ENCODE measurements at regions not wholly inside any gene's neighbourhood (a gene's known extent, or its start where the extent isn't known, plus 50 kb on each side); places are given as distances from the start of the nearest gene placed in this dataset.

- Histone ChIP-seq H3K36me3 (ENCODE audit: insufficient read depth, low read length) (no peaks in the 10 kb centered on the region), H3K9me3 (ENCODE audit: low read length) (no peaks in the 10 kb centered on the region), H3K4me3 (ENCODE audit: low read length) (no peak overlapping the region), H3K4me1 (ENCODE audit: insufficient read depth, low read length) (no peaks in the 10 kb centered on the region), H3K27ac (ENCODE audit: low read depth, low read length) (no peak overlapping the region), H3K27me3 (ENCODE audit: insufficient read depth, low read length, poor library complexity, severe bottlenecking) (no peaks in the 10 kb centered on the region)
- H3K9me3 Mint-ChIP-seq: peaks cover 0 to 2% (median 0%) of the 10 kb centered on the region in 5 donors
- no peak overlapping the region for H3K27ac Mint-ChIP-seq
- no peaks in the 10 kb centered on the region for H3K4me1 Mint-ChIP-seq
- ChIA-PET POLR2A (no interaction called here), CTCF (no interaction called here)
- DNase-seq: no peak
- H3K27me3 Mint-ChIP-seq: peaks cover 5 to 22% of the 10 kb centered on the region in 2 donors
- no peak overlapping the region for H3K4me3 Mint-ChIP-seq
- no peaks in the 10 kb centered on the region for H3K36me3 Mint-ChIP-seq
These were observed 76.7 kb downstream of the NKX2-1 start for GRCh38 chr14:36443374-36443773.

- Histone ChIP-seq H3K27ac (ENCODE audit: low read depth, low read length) (no peak overlapping the region), H3K4me3 (ENCODE audit: low read length) (no peak overlapping the region), H3K9me3 (ENCODE audit: low read length) (no peaks in the 10 kb centered on the region), H3K4me1 (ENCODE audit: insufficient read depth, low read length) (no peaks in the 10 kb centered on the region), H3K27me3 (ENCODE audit: insufficient read depth, low read length, poor library complexity, severe bottlenecking) (no peaks in the 10 kb centered on the region), H3K36me3 (ENCODE audit: insufficient read depth, low read length) (no peaks in the 10 kb centered on the region)
- H3K9me3 Mint-ChIP-seq: peaks cover 0 to 2% (median 0%) of the 10 kb centered on the region in 5 donors
- H3K27me3 Mint-ChIP-seq: peaks cover 7 to 27% of the 10 kb centered on the region in 2 donors
- ChIA-PET CTCF (no interaction called here), POLR2A (no interaction called here)
- no peaks in the 10 kb centered on the region for H3K4me1 Mint-ChIP-seq
- no peak for DNase-seq
- H3K27ac Mint-ChIP-seq: no peak overlapping the region
- no peaks in the 10 kb centered on the region for H3K36me3 Mint-ChIP-seq
- H3K4me3 Mint-ChIP-seq: no peak overlapping the region
These were observed 77.2 kb downstream of the NKX2-1 start for GRCh38 chr14:36442824-36443241.

- Mint-ChIP-seq H3K4me1 (no peaks in the 10 kb centered on the region), H3K4me3 (no peak overlapping the region), H3K27ac (no peak overlapping the region), H3K36me3 (no peaks in the 10 kb centered on the region), H3K9me3 (peaks cover 0 to 2% (median 0%) of the 10 kb centered on the region in 5 donors), H3K27me3 (peaks cover 9 to 27% of the 10 kb centered on the region in 2 donors)
- POLR2A ChIA-PET: no interaction called here
- CTCF ChIA-PET: no interaction called here
- H3K36me3 ChIP-seq (ENCODE audit: insufficient read depth, low read length): no peaks in the 10 kb centered on the region
- H3K4me1 ChIP-seq (ENCODE audit: insufficient read depth, low read length): no peaks in the 10 kb centered on the region
- no peak overlapping the region for H3K4me3 ChIP-seq (ENCODE audit: low read length)
- no peak for DNase-seq
- H3K9me3 ChIP-seq (ENCODE audit: low read length): no peaks in the 10 kb centered on the region
- H3K27ac ChIP-seq (ENCODE audit: low read depth, low read length): no peak overlapping the region
- H3K27me3 ChIP-seq (ENCODE audit: insufficient read depth, low read length, poor library complexity, severe bottlenecking): no peaks in the 10 kb centered on the region
These were observed 78.7 kb downstream of the NKX2-1 start for GRCh38 chr14:36441283-36441682.

GRCh38 chr14:36439766-36440165 lies 80.3 kb downstream of the NKX2-1 start:
- CTCF ChIA-PET: no interaction called here
- no peaks in the 10 kb centered on the region for H3K4me1 ChIP-seq (ENCODE audit: insufficient read depth, low read length)
- H3K27ac Mint-ChIP-seq: no peak overlapping the region

GRCh38 chr14:36438883-36439282 lies 81.1 kb downstream of the NKX2-1 start:
- POLR2A ChIA-PET: no interaction called here
- Histone ChIP-seq H3K4me1 (ENCODE audit: insufficient read depth, low read length) (no peaks in the 10 kb centered on the region), H3K27ac (ENCODE audit: low read depth, low read length) (no peak overlapping the region), H3K9me3 (ENCODE audit: low read length) (no peaks in the 10 kb centered on the region), H3K4me3 (ENCODE audit: low read length) (no peak overlapping the region), H3K36me3 (ENCODE audit: insufficient read depth, low read length) (no peaks in the 10 kb centered on the region), H3K27me3 (ENCODE audit: insufficient read depth, low read length, poor library complexity, severe bottlenecking) (no peaks in the 10 kb centered on the region)
- H3K9me3 Mint-ChIP-seq: peaks cover 0 to 2% (median 0%) of the 10 kb centered on the region in 5 donors
- no peaks in the 10 kb centered on the region for H3K4me1 Mint-ChIP-seq
- no peak overlapping the region for H3K27ac Mint-ChIP-seq
- no peak for DNase-seq
- H3K4me3 Mint-ChIP-seq: no peak overlapping the region
- H3K27me3 Mint-ChIP-seq: peaks cover 7 to 23% of the 10 kb centered on the region in 2 donors
- H3K36me3 Mint-ChIP-seq: no peaks in the 10 kb centered on the region
- CTCF ChIA-PET: no interaction called here

More at GRCh38 chr14:36439766-36440165, 80.3 kb downstream of the NKX2-1 start:
- Mint-ChIP-seq H3K4me3 (no peak overlapping the region), H3K9me3 (peaks cover 0 to 2% (median 0%) of the 10 kb centered on the region in 5 donors), H3K4me1 (no peaks in the 10 kb centered on the region), H3K36me3 (no peaks in the 10 kb centered on the region), H3K27me3 (peaks cover 9 to 27% of the 10 kb centered on the region in 2 donors)
- H3K9me3 ChIP-seq (ENCODE audit: low read length): no peaks in the 10 kb centered on the region
- no peaks in the 10 kb centered on the region for H3K27me3 ChIP-seq (ENCODE audit: insufficient read depth, low read length, poor library complexity, severe bottlenecking)
- no peaks in the 10 kb centered on the region for H3K36me3 ChIP-seq (ENCODE audit: insufficient read depth, low read length)
- POLR2A ChIA-PET: no interaction called here
- no peak for DNase-seq
- H3K27ac ChIP-seq (ENCODE audit: low read depth, low read length): no peak overlapping the region
- no peak overlapping the region for H3K4me3 ChIP-seq (ENCODE audit: low read length)

GRCh38 chr14:36430662-36431084 lies 89.4 kb downstream of the NKX2-1 start:
- Mint-ChIP-seq H3K9me3 (peaks cover 0 to 4% (median 1%) of the 10 kb centered on the region in 5 donors), H3K27me3 (peaks cover 0 to 2% of the 10 kb centered on the region in 2 donors), H3K27ac (no peak overlapping the region), H3K4me1 (no peaks in the 10 kb centered on the region), H3K36me3 (no peaks in the 10 kb centered on the region), H3K4me3 (no peak overlapping the region)
- H3K27me3 ChIP-seq (ENCODE audit: insufficient read depth, low read length, poor library complexity, severe bottlenecking): no peaks in the 10 kb centered on the region
- H3K9me3 ChIP-seq (ENCODE audit: low read length): no peaks in the 10 kb centered on the region
- no peaks in the 10 kb centered on the region for H3K36me3 ChIP-seq (ENCODE audit: insufficient read depth, low read length)
- H3K4me1 ChIP-seq (ENCODE audit: insufficient read depth, low read length): no peaks in the 10 kb centered on the region
- CTCF ChIA-PET: no interaction called here
- POLR2A ChIA-PET: no interaction called here
- no peak overlapping the region for H3K27ac ChIP-seq (ENCODE audit: low read depth, low read length)
- H3K4me3 ChIP-seq (ENCODE audit: low read length): no peak overlapping the region
- DNase-seq: no peak

GRCh38 chr14:36430169-36430568 lies 89.9 kb downstream of the NKX2-1 start:
- no peaks in the 10 kb centered on the region for H3K27me3 ChIP-seq (ENCODE audit: insufficient read depth, low read length, poor library complexity, severe bottlenecking)
- no peak for DNase-seq
- H3K27ac ChIP-seq (ENCODE audit: low read depth, low read length): no peak overlapping the region
- H3K4me1 ChIP-seq (ENCODE audit: insufficient read depth, low read length): no peaks in the 10 kb centered on the region
- no peaks in the 10 kb centered on the region for H3K36me3 ChIP-seq (ENCODE audit: insufficient read depth, low read length)
- no peaks in the 10 kb centered on the region for H3K4me1 Mint-ChIP-seq
- H3K9me3 ChIP-seq (ENCODE audit: low read length): no peaks in the 10 kb centered on the region
- H3K27ac Mint-ChIP-seq: no peak overlapping the region
- H3K36me3 Mint-ChIP-seq: no peaks in the 10 kb centered on the region
- H3K4me3 Mint-ChIP-seq: no peak overlapping the region
- no peak overlapping the region for H3K4me3 ChIP-seq (ENCODE audit: low read length)
- H3K9me3 Mint-ChIP-seq: peaks cover 0 to 4% (median 1%) of the 10 kb centered on the region in 5 donors
- H3K27me3 Mint-ChIP-seq: peaks cover 0 to 4% of the 10 kb centered on the region in 2 donors
- ChIA-PET CTCF (no interaction called here), POLR2A (no interaction called here)

GRCh38 chr14:36429692-36430091 lies 90.3 kb downstream of the NKX2-1 start:
- H3K36me3 Mint-ChIP-seq: no peaks in the 10 kb centered on the region
- Histone ChIP-seq H3K36me3 (ENCODE audit: insufficient read depth, low read length) (no peaks in the 10 kb centered on the region), H3K27ac (ENCODE audit: low read depth, low read length) (no peak overlapping the region), H3K4me1 (ENCODE audit: insufficient read depth, low read length) (no peaks in the 10 kb centered on the region), H3K9me3 (ENCODE audit: low read length) (no peaks in the 10 kb centered on the region), H3K4me3 (ENCODE audit: low read length) (no peak overlapping the region), H3K27me3 (ENCODE audit: insufficient read depth, low read length, poor library complexity, severe bottlenecking) (no peaks in the 10 kb centered on the region)
- no peak for DNase-seq
- POLR2A ChIA-PET: no interaction called here
- no peak overlapping the region for H3K4me3 Mint-ChIP-seq
- H3K9me3 Mint-ChIP-seq: peaks cover 0 to 4% (median 1%) of the 10 kb centered on the region in 5 donors
- no peaks in the 10 kb centered on the region for H3K4me1 Mint-ChIP-seq
- CTCF ChIA-PET: no interaction called here
- no peak overlapping the region for H3K27ac Mint-ChIP-seq
- H3K27me3 Mint-ChIP-seq: peaks cover 0 to 4% of the 10 kb centered on the region in 2 donors

GRCh38 chr14:36428350-36428749 lies 91.7 kb downstream of the NKX2-1 start:
- no peak overlapping the region for H3K4me3 Mint-ChIP-seq
- DNase-seq: no peak
- Histone ChIP-seq H3K4me3 (ENCODE audit: low read length) (no peak overlapping the region), H3K9me3 (ENCODE audit: low read length) (no peaks in the 10 kb centered on the region), H3K27ac (ENCODE audit: low read depth, low read length) (no peak overlapping the region), H3K4me1 (ENCODE audit: insufficient read depth, low read length) (no peaks in the 10 kb centered on the region), H3K27me3 (ENCODE audit: insufficient read depth, low read length, poor library complexity, severe bottlenecking) (no peaks in the 10 kb centered on the region), H3K36me3 (ENCODE audit: insufficient read depth, low read length) (no peaks in the 10 kb centered on the region)
- ChIA-PET POLR2A (no interaction called here), CTCF (no interaction called here)
- peaks cover 0 to 4% of the 10 kb centered on the region in 2 donors for H3K27me3 Mint-ChIP-seq
- H3K36me3 Mint-ChIP-seq: no peaks in the 10 kb centered on the region
- peaks cover 0 to 4% (median 0%) of the 10 kb centered on the region in 5 donors for H3K9me3 Mint-ChIP-seq
- H3K27ac Mint-ChIP-seq: no peak overlapping the region
- H3K4me1 Mint-ChIP-seq: no peaks in the 10 kb centered on the region

Data from CD8-positive, alpha-beta memory T cell (primary cell).